ENCODE measurements at regions not wholly inside any gene's neighbourhood (a gene's known extent, or its start where the extent isn't known, plus 50 kb on each side); places are given as distances from the start of the nearest gene placed in this dataset.

DNA sequence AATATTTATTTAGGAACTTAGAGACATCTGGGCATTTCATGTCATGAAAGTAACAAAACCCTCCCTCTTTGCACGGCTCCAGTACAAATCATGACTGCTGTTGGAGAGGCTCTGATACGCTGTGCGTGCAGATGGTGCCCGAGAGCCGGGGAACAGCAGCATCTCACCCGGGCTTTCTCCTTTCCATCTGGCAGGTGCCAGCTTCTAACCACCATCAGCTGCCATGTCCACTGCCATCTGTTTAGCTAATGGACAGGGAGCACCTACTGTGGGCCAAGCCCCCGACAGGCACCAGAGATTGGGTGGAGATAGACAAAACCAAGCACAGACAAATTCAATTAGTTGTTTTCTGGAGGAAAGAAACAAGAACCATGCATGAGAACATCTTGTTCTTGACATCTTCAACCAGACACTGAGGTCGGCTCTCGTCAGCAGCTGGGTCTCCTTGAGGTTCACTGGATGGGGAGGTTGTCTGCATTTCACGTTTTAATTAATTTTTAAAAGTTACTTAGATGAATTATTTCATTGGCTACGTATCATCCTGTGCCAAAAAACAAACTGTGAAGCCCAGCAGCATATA lies 323.7 kb downstream of the THBS2 start:
- Histone ChIP-seq H3K4me3 (no peak overlapping the region), H3K36me3 (replicated peaks in 1 of 2; ENCODE audit: insufficient read depth in 1 of 2, low read depth in 2 of 2) (no peaks in the 10 kb centered on the region), H3K27ac (no peak overlapping the region), H3K4me1 (no peaks in the 10 kb centered on the region), H3K27me3 (no peaks in the 10 kb centered on the region), H3K9me3 (no peaks in the 10 kb centered on the region)
- intact Hi-C loops (cut with DNase I) = no loop called here
- DNase-seq = no peak
- WGBS, 2 donors = 88 to 90% methylated on average over 11 of the region's 11 CpGs
- TF ChIP-seq POLR2A (IDR thresholded peaks at IDR 0.05) = no peak
- TF ChIP-seq, protein P1, sequence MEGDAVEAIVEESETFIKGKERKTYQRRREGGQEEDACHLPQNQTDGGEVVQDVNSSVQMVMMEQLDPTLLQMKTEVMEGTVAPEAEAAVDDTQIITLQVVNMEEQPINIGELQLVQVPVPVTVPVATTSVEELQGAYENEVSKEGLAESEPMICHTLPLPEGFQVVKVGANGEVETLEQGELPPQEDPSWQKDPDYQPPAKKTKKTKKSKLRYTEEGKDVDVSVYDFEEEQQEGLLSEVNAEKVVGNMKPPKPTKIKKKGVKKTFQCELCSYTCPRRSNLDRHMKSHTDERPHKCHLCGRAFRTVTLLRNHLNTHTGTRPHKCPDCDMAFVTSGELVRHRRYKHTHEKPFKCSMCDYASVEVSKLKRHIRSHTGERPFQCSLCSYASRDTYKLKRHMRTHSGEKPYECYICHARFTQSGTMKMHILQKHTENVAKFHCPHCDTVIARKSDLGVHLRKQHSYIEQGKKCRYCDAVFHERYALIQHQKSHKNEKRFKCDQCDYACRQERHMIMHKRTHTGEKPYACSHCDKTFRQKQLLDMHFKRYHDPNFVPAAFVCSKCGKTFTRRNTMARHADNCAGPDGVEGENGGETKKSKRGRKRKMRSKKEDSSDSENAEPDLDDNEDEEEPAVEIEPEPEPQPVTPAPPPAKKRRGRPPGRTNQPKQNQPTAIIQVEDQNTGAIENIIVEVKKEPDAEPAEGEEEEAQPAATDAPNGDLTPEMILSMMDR (IDR thresholded peaks at IDR 0.05) = no peak
- ATAC-seq = no peak

DNA sequence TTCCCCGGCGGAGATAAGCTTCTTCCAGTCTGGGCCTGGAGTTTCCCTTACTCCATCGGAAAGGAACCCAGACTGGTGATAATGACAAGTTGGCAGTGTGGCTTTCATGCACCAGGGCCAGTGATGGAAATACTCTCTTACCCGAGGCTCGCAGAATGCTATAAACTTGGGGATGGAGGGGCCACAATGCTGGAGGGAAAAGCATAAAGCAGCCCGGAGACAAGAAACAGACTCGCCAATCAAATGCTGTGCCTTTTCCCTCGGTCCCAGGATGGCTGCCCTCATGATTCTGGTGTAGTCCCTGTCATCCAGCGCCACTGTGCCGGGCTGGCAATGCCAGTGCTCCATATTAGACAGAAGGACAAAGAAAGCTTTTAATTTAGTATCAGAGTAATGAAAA lies 325.6 kb downstream of the THBS2 start:
- H3K27ac ChIP-seq = no peak overlapping the region
- no peak for TF ChIP-seq POLR2A (IDR thresholded peaks at IDR 0.05)
- TF ChIP-seq, protein P1 (IDR thresholded peaks at IDR 0.05) = no peak
- intact Hi-C loops (cut with DNase I) = no loop called here
- H3K9me3 ChIP-seq = no peaks in the 10 kb centered on the region
- H3K4me3 ChIP-seq = no peak overlapping the region
- H3K36me3 ChIP-seq (replicated peaks in 1 of 2; ENCODE audit: insufficient read depth in 1 of 2, low read depth in 2 of 2) = no peaks in the 10 kb centered on the region
- H3K4me1 ChIP-seq = no peaks in the 10 kb centered on the region
- ATAC-seq (no peak), DNase-seq (no peak)
- 78 to 82% methylated on average over 10 of the region's 10 CpGs for WGBS, 2 donors
- H3K27me3 ChIP-seq = no peaks in the 10 kb centered on the region

- ATAC-seq (no peak), DNase-seq (no peak)
- Histone ChIP-seq H3K27me3 (no peaks in the 10 kb centered on the region), H3K9me3 (no peaks in the 10 kb centered on the region), H3K4me3 (no peak overlapping the region), H3K27ac (no peak overlapping the region), H3K4me1 (no peaks in the 10 kb centered on the region), H3K36me3 (replicated peaks in 1 of 2; ENCODE audit: insufficient read depth in 1 of 2, low read depth in 2 of 2) (no peaks in the 10 kb centered on the region)
- intact Hi-C loops (cut with DNase I) = no loop called here
- no peak for TF ChIP-seq POLR2A (IDR thresholded peaks at IDR 0.05)
- TF ChIP-seq, protein P1 (IDR thresholded peaks at IDR 0.05) = no peak
- WGBS, 2 donors = 72 to 81% methylated on average over 10 of the region's 10 CpGs
Observed at GRCh38 chr6:168927026-168927425, 326.6 kb downstream of the THBS2 start.

- TF ChIP-seq, protein P1 (IDR thresholded peaks at IDR 0.05) = no peak
- no peak for TF ChIP-seq POLR2A (IDR thresholded peaks at IDR 0.05)
- ATAC-seq = no peak
Observed at GRCh38 chr6:168926306-168926705, 327.3 kb downstream of the THBS2 start.

GRCh38 chr6:168925671-168926070 lies 328.0 kb downstream of the THBS2 start:
- TF ChIP-seq, protein P1 (IDR thresholded peaks at IDR 0.05) = no peak
- no peak for TF ChIP-seq POLR2A (IDR thresholded peaks at IDR 0.05)
- H3K4me3 ChIP-seq = no peak overlapping the region
- H3K27me3 ChIP-seq = no peaks in the 10 kb centered on the region
- 76 to 79% methylated on average over 11 of the region's 11 CpGs for WGBS, 2 donors
- H3K36me3 ChIP-seq (replicated peaks in 1 of 2; ENCODE audit: insufficient read depth in 1 of 2, low read depth in 2 of 2) = no peaks in the 10 kb centered on the region
- H3K4me1 ChIP-seq = no peaks in the 10 kb centered on the region
- intact Hi-C loops (cut with DNase I) = no loop called here
- ATAC-seq (no peak), DNase-seq (no peak)
- no peak overlapping the region for H3K27ac ChIP-seq
- H3K9me3 ChIP-seq = no peaks in the 10 kb centered on the region

More at GRCh38 chr6:168926306-168926705, 327.3 kb downstream of the THBS2 start:
- Histone ChIP-seq H3K9me3 (no peaks in the 10 kb centered on the region), H3K27ac (no peak overlapping the region), H3K36me3 (replicated peaks in 1 of 2; ENCODE audit: insufficient read depth in 1 of 2, low read depth in 2 of 2) (no peaks in the 10 kb centered on the region), H3K4me1 (no peaks in the 10 kb centered on the region), H3K27me3 (no peaks in the 10 kb centered on the region), H3K4me3 (no peak overlapping the region)
- intact Hi-C loops (cut with DNase I) = no loop called here
- no peak for DNase-seq
- 84 to 86% methylated on average over 12 to 15 of the region's 15 CpGs for WGBS, 2 donors

All from body of pancreas (tissue), 4 donors.